ENCODE measurements at regions not wholly inside any gene's neighbourhood (a gene's known extent, or its start where the extent isn't known, plus 50 kb on each side); places are given as distances from the start of the nearest gene placed in this dataset.

GRCh38 chr3:18780959-18781358 is 355.8 kb upstream of the SATB1 start:
- no peak for TF ChIP-seq CTCF (IDR thresholded peaks at IDR 0.05)
- TF ChIP-seq POLR2AphosphoS5 (IDR thresholded peaks at IDR 0.05; ENCODE audit: insufficient read depth in 1 of 2, low read depth in 1 of 2) = no peak

Measured in vagina (tissue), 2 donors.